Bronchial epithelial cell (primary cell): ENCODE measurements at regions not wholly inside any gene's neighbourhood (a gene's known extent, or its start where the extent isn't known, plus 50 kb on each side); places are given as distances from the start of the nearest gene placed in this dataset.
A peak's percentile ranks its signal among the peaks of the same experiment; 100 is the strongest.
"Not testable (repeated sequence)": the region's sequence is repeated elsewhere in the genome, so short reads cannot be mapped to it uniquely, and the experiment has no call there.

Experiments used
- DNase-seq: peaks from one replicate; pipeline ENCODE4 v3.0.0-alpha.2; 2010; ENCODE audit warnings: low read depth
- FAIRE-seq: peaks from 2 replicates; lab custom pipeline; 2011; peaks lifted over from hg19 to GRCh38; lab: Jason Lieb, UNC
- H3K27me3 ChIP-seq: 2 replicates; pipeline ENCODE4 v1.5.1; 2011; ENCODE audit warnings: low read length; ENCODE audit not compliant: control insufficient read depth, insufficient read depth
- H3K36me3 ChIP-seq: 2 replicates; pipeline ENCODE4 v1.5.1; 2011; ENCODE audit warnings: low read length; ENCODE audit not compliant: control insufficient read depth, insufficient read depth
- H3K4me3 ChIP-seq: 2 replicates; pipeline ENCODE4 v1.5.1; 2011; ENCODE audit warnings: mild to moderate bottlenecking, low read depth, low read length, control low read depth
- TF ChIP-seq, protein P1 (sequence below): IDR thresholded peaks from 2 replicates; pipeline ENCODE4 v1.5.1; 2011; ENCODE audit warnings: mild to moderate bottlenecking, moderate library complexity, low read length, control low read depth, inconsistent platforms; ENCODE audit not compliant: insufficient read depth, severe bottlenecking

DNA sequence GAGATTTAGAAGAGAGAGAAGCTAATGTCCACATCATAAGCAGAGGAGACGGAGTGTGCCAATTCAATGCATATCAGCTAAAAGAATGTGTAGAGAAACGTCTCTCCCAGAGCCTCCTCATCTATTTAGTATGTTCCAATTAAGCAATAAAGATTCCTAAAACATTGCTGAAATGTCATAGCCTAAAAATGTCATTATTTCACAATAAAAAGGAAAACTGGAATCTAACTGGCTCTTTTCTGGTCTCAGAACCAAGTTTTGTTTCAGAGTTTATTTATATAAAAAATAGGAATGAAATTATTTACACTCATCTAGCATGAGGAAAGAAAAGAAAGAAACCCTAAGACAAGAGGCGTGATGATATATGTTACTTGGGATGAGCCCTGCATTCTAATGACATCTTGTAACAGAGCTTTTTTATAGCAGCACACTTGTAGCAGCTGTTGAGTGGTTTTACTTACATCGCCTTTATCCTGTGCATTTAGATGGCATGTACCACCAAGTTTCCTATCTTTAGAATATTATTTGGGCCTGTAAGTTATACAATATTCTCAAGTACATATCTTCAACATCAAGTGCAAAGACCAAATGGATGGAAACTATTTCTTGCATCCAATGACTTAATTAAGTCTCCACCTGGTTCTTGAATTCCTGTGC, 266.3 kb upstream of the PRKD1 start:
- H3K4me3 ChIP-seq: no peak overlapping the region
- FAIRE-seq: no peak
- peak; percentile 1 for DNase-seq

DNA sequence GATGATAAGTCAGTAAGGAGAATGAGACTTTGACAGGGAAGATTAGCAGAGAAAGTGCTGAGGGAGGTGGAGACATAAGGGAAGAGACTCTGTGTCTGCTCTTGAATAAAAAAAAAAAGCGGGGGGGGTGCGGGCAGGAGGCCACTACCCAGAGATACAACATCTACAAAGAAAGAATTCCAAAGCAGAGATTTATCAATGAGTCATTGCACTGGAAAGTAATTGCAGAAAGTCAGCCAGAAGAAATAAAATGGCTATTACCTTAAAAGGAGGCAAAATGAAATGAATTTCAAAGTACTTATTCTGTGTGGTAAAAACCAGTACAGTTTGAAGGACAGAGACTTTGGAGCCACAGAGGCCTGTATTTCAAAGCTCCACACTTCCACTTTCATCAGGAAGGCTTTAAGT, 267.1 kb upstream of the PRKD1 start:
- FAIRE-seq: no peak

More for the DNA sequence above, 266.3 kb upstream of the PRKD1 start:
- Histone ChIP-seq H3K36me3 (no peaks in the 10 kb centered on the region), H3K27me3 (no peaks in the 10 kb centered on the region)
- TF ChIP-seq, protein P1, sequence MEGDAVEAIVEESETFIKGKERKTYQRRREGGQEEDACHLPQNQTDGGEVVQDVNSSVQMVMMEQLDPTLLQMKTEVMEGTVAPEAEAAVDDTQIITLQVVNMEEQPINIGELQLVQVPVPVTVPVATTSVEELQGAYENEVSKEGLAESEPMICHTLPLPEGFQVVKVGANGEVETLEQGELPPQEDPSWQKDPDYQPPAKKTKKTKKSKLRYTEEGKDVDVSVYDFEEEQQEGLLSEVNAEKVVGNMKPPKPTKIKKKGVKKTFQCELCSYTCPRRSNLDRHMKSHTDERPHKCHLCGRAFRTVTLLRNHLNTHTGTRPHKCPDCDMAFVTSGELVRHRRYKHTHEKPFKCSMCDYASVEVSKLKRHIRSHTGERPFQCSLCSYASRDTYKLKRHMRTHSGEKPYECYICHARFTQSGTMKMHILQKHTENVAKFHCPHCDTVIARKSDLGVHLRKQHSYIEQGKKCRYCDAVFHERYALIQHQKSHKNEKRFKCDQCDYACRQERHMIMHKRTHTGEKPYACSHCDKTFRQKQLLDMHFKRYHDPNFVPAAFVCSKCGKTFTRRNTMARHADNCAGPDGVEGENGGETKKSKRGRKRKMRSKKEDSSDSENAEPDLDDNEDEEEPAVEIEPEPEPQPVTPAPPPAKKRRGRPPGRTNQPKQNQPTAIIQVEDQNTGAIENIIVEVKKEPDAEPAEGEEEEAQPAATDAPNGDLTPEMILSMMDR: no peak

DNA sequence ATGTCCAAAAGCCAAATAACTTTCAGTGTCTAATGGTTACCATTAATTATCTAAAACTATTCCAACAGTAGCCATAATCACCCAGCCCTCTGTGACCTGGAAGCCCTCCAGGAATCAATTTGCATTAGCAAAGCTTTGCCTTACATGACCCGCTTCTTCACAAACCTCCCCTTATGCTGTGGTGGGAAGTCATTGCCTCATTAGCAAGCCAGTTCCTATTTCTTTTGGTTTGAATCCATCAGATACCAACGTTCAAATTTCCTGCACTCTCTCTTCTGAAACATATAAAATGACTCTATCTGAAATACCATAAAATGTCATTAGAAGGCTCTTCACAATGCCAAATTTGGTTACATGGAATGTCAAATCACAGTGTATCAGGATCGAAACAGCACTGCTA, 268.3 kb upstream of the PRKD1 start:
- Histone ChIP-seq H3K4me3 (no peak overlapping the region), H3K36me3 (no peaks in the 10 kb centered on the region), H3K27me3 (no peaks in the 10 kb centered on the region)
- FAIRE-seq: no peak
- TF ChIP-seq, protein P1: no peak
- no peak for DNase-seq

More for the DNA sequence above, 267.1 kb upstream of the PRKD1 start:
- DNase-seq: peak; percentile 10
- Histone ChIP-seq H3K27me3 (no peaks in the 10 kb centered on the region), H3K36me3 (no peaks in the 10 kb centered on the region), H3K4me3 (no peak overlapping the region)
- TF ChIP-seq, protein P1: no peak

DNA sequence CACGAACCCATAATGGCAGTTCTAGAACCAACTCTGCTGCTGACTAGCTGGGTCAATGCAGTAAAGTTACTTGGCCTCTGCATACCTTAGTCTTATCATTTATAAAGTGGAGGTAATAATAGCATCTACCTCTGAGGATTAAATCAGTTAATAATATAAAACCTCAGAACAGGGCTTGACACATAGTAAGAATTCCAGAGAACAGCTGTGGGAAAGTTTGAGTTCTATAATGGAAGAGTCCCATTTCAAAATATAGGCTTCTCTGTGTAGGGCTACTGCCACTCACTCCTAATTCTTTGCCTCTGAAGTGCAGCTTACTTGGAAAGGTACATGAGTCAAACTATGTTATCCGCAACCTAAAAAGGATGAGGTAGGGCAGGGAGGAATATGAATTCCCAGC, 269.2 kb upstream of the PRKD1 start:
- H3K4me3 ChIP-seq: no peak overlapping the region
- FAIRE-seq: no peak
- H3K36me3 ChIP-seq: no peaks in the 10 kb centered on the region
- no peak for DNase-seq
- H3K27me3 ChIP-seq: no peaks in the 10 kb centered on the region
- TF ChIP-seq, protein P1: no peak

DNA sequence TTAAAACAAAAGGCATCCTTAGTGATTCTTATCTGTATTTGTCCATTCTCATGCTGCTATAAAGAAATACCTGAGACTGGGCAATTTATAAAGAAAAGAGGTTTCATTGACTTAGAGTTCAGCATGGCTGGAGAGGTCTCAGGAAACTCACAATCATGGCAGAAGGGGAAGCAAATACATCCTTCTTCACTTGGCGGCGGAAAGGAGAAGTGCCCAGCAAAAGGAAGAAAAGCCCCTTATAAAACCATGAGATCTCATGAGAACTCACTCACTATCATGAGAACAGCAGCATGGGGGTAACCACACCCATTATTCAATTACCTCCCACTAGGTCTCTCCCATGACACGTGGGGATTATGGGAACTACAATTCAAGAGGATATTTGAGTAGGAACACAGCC, 271.1 kb upstream of the PRKD1 start:
- not testable (repeated sequence) for FAIRE-seq, H3K36me3 ChIP-seq

DNA sequence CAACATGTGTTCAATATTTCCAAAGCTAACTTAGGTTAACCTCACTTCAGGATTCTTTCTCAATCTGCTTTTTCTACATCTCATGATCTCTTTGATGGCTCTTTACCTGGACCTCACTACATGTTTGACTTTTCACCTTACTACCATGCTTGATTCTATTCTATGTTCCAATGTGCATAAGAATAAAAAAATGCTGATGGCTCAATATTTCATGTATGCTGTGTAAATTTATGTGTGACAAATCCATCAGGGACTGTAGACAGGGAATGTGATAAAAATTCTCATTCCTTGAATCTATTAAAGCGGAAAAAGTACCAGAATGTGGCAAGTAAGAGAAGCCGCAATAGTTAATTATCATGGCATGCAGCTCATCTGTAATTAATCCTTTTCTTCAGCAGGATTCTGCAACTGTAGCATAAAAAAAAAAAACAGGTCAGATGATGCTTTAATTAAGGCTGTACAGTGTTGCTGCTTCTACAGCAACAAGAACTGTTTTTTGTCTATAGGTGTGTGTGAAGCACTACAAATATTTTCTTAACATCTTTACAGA, 276.9 kb upstream of the PRKD1 start:
- DNase-seq: no peak
- TF ChIP-seq, protein P1: no peak
- no peak for FAIRE-seq
- Histone ChIP-seq H3K36me3 (no peaks in the 10 kb centered on the region), H3K4me3 (no peak overlapping the region), H3K27me3 (no peaks in the 10 kb centered on the region)

More for the DNA sequence above, 271.1 kb upstream of the PRKD1 start:
- H3K4me3 ChIP-seq, DNase-seq, H3K27me3 ChIP-seq: not testable (repeated sequence)
